GM21360 (cell line): ENCODE measurements at regions not wholly inside any gene's neighbourhood (a gene's known extent, or its start where the extent isn't known, plus 50 kb on each side); places are given as distances from the start of the nearest gene placed in this dataset.

Experiments
- ATAC-seq: cut with Tn5 transposase; IDR thresholded peaks from one replicate; pipeline ENCODE4 v1.9.1; 2021; ENCODE audit warnings: mild to moderate bottlenecking, moderate library complexity; ENCODE audit not compliant: unreplicated experiment

- ATAC-seq, result no peak
Measured at GRCh38 chr6:74145931-74146330, 449.9 kb downstream of the CD109 start.

- ATAC-seq, result no peak
Measured at GRCh38 chr6:74137911-74138310, 441.9 kb downstream of the CD109 start.

- no peak for ATAC-seq
Measured at GRCh38 chr6:74134327-74134726, 438.3 kb downstream of the CD109 start.

GRCh38 chr6:74133073-74133472 is 437.1 kb downstream of the CD109 start:
- no peak for ATAC-seq

- ATAC-seq, result no peak
Measured at GRCh38 chr6:74130641-74131040, 434.6 kb downstream of the CD109 start.

- ATAC-seq, result no peak
Measured at GRCh38 chr6:74128536-74128935, 432.5 kb downstream of the CD109 start.

GRCh38 chr6:74117113-74117512 is 421.1 kb downstream of the CD109 start:
- no peak for ATAC-seq

- ATAC-seq, result no peak
Measured at GRCh38 chr6:74115674-74116073, 419.7 kb downstream of the CD109 start.

- no peak for ATAC-seq
Measured at GRCh38 chr6:74114428-74114827, 418.4 kb downstream of the CD109 start.

- ATAC-seq, result no peak
Measured at GRCh38 chr6:74113901-74114300, 417.9 kb downstream of the CD109 start.

GRCh38 chr6:74103417-74103816 is 407.4 kb downstream of the CD109 start:
- ATAC-seq, result no peak

- no peak for ATAC-seq
Measured at GRCh38 chr6:74100719-74101287, 404.8 kb downstream of the CD109 start.

- no peak for ATAC-seq
Measured at GRCh38 chr6:74096329-74096728, 400.3 kb downstream of the CD109 start.

- ATAC-seq, result no peak
Measured at GRCh38 chr6:74093361-74093760, 397.4 kb downstream of the CD109 start.

- ATAC-seq, result no peak
Measured at GRCh38 chr6:74091794-74092157, 395.8 kb downstream of the CD109 start.

GRCh38 chr6:74091136-74091793 is 395.3 kb downstream of the CD109 start:
- peak; percentile 64 for ATAC-seq

GRCh38 chr6:74087899-74088298 is 391.9 kb downstream of the CD109 start:
- ATAC-seq, result no peak

- ATAC-seq, result no peak
Measured at GRCh38 chr6:74075896-74076295, 379.9 kb downstream of the CD109 start.

GRCh38 chr6:74075323-74075722 is 379.3 kb downstream of the CD109 start:
- no peak for ATAC-seq

- ATAC-seq, result no peak
Measured at GRCh38 chr6:74074645-74075044, 378.6 kb downstream of the CD109 start.

- ATAC-seq, result no peak
Measured at GRCh38 chr6:74073999-74074398, 378.0 kb downstream of the CD109 start.

- no peak for ATAC-seq
Measured at GRCh38 chr6:74073429-74073828, 377.4 kb downstream of the CD109 start.

GRCh38 chr6:74071214-74071613 is 375.2 kb downstream of the CD109 start:
- ATAC-seq, result no peak
